Trophoblast cell (in vitro differentiated cells and primary cell): ENCODE measurements at regions not wholly inside any gene's neighbourhood (a gene's known extent, or its start where the extent isn't known, plus 50 kb on each side); places are given as distances from the start of the nearest gene placed in this dataset.

ENCODE experiments used
- DNase-seq, 2 donors: peaks; one replicate each; pipeline ENCODE4 v3.0.0-alpha.2; 2016
- H2AFZ ChIP-seq: 2 replicates; pipeline ENCODE4 v1.6.1; 2013; ENCODE audit warnings: low read length, moderate library complexity, mild to moderate bottlenecking; ENCODE audit not compliant: insufficient read depth, poor library complexity
- H2AK5ac ChIP-seq: 2 replicates; pipeline ENCODE4 v1.6.1; 2013; ENCODE audit warnings: mild to moderate bottlenecking, low read length
- H2BK120ac ChIP-seq: 2 replicates; pipeline ENCODE4 v1.6.1; 2013; ENCODE audit warnings: low read length, mild to moderate bottlenecking, moderate library complexity; ENCODE audit not compliant: insufficient read depth, poor library complexity
- H2BK12ac ChIP-seq: 2 replicates; pipeline ENCODE4 v1.6.1; 2013; ENCODE audit warnings: mild to moderate bottlenecking, low read length, moderate library complexity
- H2BK5ac ChIP-seq: 2 replicates; pipeline ENCODE4 v1.6.1; 2013; ENCODE audit warnings: low read length, low read depth, moderate library complexity, mild to moderate bottlenecking; ENCODE audit not compliant: poor library complexity
- H3K14ac ChIP-seq: 2 replicates; pipeline ENCODE4 v1.6.1; 2013; ENCODE audit warnings: mild to moderate bottlenecking, low read length
- H3K18ac ChIP-seq: 2 replicates; pipeline ENCODE4 v1.6.1; 2013; ENCODE audit warnings: mild to moderate bottlenecking, low read length
- H3K23ac ChIP-seq: 2 replicates; pipeline ENCODE4 v1.6.1; 2013; ENCODE audit warnings: low read length
- H3K27ac ChIP-seq: 2 replicates; pipeline ENCODE4 v1.5.1; 2013; ENCODE audit warnings: low read depth, mild to moderate bottlenecking, inconsistent platforms, low read length, moderate library complexity
- H3K27me3 ChIP-seq: 2 replicates; pipeline ENCODE4 v1.6.1; 2013; ENCODE audit warnings: inconsistent platforms, mild to moderate bottlenecking, low read length, moderate library complexity; ENCODE audit not compliant: insufficient read depth
- H3K36me3 ChIP-seq, 2 experiments: 1 replicate in 1 of 2; 2 replicates in 1 of 2; pipeline ENCODE4 v1.6.1; 2013; ENCODE audit warnings: low read length in 2 of 2, mild to moderate bottlenecking in 2 of 2, moderate library complexity in 1 of 2; ENCODE audit not compliant: insufficient read depth in 2 of 2, control insufficient read depth in 1 of 2
- H3K4ac ChIP-seq: 2 replicates; pipeline ENCODE4 v1.6.1; 2013; ENCODE audit warnings: low read depth, mild to moderate bottlenecking, low read length, moderate library complexity
- H3K4me1 ChIP-seq, 2 experiments: 1 replicate in 1 of 2; 2 replicates in 1 of 2; pipeline ENCODE4 v1.6.1; 2013; ENCODE audit warnings: low read length in 2 of 2, mild to moderate bottlenecking in 2 of 2, moderate library complexity in 1 of 2; ENCODE audit not compliant: insufficient read depth in 2 of 2, control insufficient read depth in 1 of 2
- H3K4me2 ChIP-seq: 2 replicates; pipeline ENCODE4 v1.6.1; 2013; ENCODE audit warnings: inconsistent platforms, mild to moderate bottlenecking, low read length, moderate library complexity
- H3K4me3 ChIP-seq: 2 replicates; pipeline ENCODE4 v1.5.1; 2013; ENCODE audit warnings: mild to moderate bottlenecking, low read depth, low read length, inconsistent platforms
- H3K79me1 ChIP-seq: one replicate; pipeline ENCODE4 v1.6.1; 2013; ENCODE audit warnings: low read length
- H3K79me2 ChIP-seq: 2 replicates; pipeline ENCODE4 v1.6.1; 2013; ENCODE audit warnings: low read length, mild to moderate bottlenecking; ENCODE audit not compliant: control insufficient read depth, insufficient read depth, poor library complexity
- H3K9ac ChIP-seq: 2 replicates; pipeline ENCODE4 v1.6.1; 2013; ENCODE audit warnings: mild to moderate bottlenecking, low read length
- H3K9me3 ChIP-seq: 2 replicates; pipeline ENCODE4 v1.6.1; 2013; ENCODE audit warnings: low read depth, mild to moderate bottlenecking, control low read depth, inconsistent platforms, low read length; ENCODE audit not compliant: insufficient read depth
- H4K12ac ChIP-seq: 2 replicates; pipeline ENCODE4 v1.6.1; 2013; ENCODE audit warnings: low read depth, mild to moderate bottlenecking, low read length, moderate library complexity
- H4K8ac ChIP-seq: 2 replicates; pipeline ENCODE4 v1.6.1; 2013; ENCODE audit warnings: low read depth, mild to moderate bottlenecking, low read length, moderate library complexity
- H4K91ac ChIP-seq: one replicate; pipeline ENCODE4 v1.6.1; 2013; ENCODE audit warnings: low read depth, mild to moderate bottlenecking, low read length, moderate library complexity
- WGBS: extraction: QIAGEN DNeasy Blood & Tissue Kit; methylation state at CpG from one replicate; pipeline ENCODE4 v1.1.7; 2013; ENCODE audit warnings: missing lambda C conversion rate; ENCODE audit not compliant: insufficient read length, insufficient coverage; ENCODE audit errors: extremely low coverage; 5-methylcytosine and 5-hydroxymethylcytosine counted together

DNA sequence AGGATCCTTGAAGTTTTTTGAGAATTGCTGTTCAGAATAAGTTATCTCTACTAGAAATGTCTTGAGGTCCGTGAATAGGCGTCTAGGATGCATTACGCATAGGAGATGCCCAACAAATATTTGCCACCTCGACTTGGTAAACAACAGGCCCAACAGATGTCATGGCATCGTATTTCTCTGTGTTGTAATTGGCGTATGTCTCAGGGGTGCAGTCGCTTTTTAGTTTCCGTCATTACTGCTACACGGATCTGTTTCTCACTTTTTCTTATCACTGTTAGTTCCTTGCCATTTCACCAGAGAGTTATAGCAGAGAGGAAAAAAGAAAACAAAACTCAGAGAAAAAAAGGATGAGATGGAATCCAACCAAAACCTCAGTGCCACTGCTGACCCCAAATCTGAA is 73.0 kb upstream of the SFMBT2 start:
- Histone ChIP-seq H3K4ac (no peak overlapping the region), H2AK5ac (no peak overlapping the region), H2BK12ac (no peak overlapping the region), H2BK5ac (no peak overlapping the region), H2BK120ac (no peak overlapping the region), H3K36me3 (no peaks in the 10 kb centered on the region), H3K79me1 (no peaks in the 10 kb centered on the region), H3K4me3 (no peak overlapping the region), H3K23ac (no peak overlapping the region), H2AFZ (no peak overlapping the region), H3K4me2 (no peak overlapping the region), H3K9me3 (no peaks in the 10 kb centered on the region), H3K9ac (no peak overlapping the region), H3K27ac (no peak overlapping the region), H3K79me2 (no peaks in the 10 kb centered on the region), H4K91ac (no peak overlapping the region), H3K27me3 (no peaks in the 10 kb centered on the region), H4K12ac (no peak overlapping the region), H4K8ac (no peak overlapping the region), H3K18ac (no peak overlapping the region), H3K4me1 (no peaks in the 10 kb centered on the region), H3K14ac (no peak overlapping the region)
- DNase-seq: no peak
- WGBS: no CpG with 5 or more reads among the region's 9 CpGs

DNA sequence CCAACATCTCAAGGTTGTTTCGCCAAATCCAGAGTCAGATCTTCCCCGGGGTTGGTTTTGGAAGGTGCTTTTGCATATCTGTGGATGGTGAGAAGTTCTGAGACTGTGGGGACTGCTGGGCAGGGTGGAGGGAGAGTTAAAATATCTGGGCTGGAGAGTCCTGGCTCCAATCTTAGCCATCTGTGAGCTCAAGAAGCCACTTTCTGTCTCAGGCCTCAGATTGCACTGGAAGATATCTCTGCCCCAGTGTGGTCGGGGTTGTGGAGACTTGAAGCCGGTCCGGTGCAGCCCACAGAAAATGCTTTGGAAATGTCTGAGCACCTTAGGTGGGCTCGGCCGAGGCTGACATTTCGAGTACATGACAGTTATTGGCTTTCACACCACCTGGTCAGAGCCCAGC is 72.2 kb upstream of the SFMBT2 start:
- Histone ChIP-seq H3K4ac (no peak overlapping the region), H3K36me3 (no peaks in the 10 kb centered on the region), H2BK5ac (no peak overlapping the region), H3K4me1 (no peaks in the 10 kb centered on the region), H3K79me1 (no peaks in the 10 kb centered on the region), H3K27ac (no peak overlapping the region), H2BK12ac (no peak overlapping the region), H3K79me2 (no peaks in the 10 kb centered on the region), H3K4me3 (no peak overlapping the region), H2BK120ac (no peak overlapping the region), H4K91ac (no peak overlapping the region), H3K27me3 (no peaks in the 10 kb centered on the region), H2AFZ (no peak overlapping the region), H3K4me2 (no peak overlapping the region), H4K12ac (no peak overlapping the region), H2AK5ac (no peak overlapping the region), H3K18ac (no peak overlapping the region), H3K14ac (no peak overlapping the region), H3K9ac (no peak overlapping the region), H3K9me3 (no peaks in the 10 kb centered on the region), H3K23ac (no peak overlapping the region), H4K8ac (no peak overlapping the region)
- WGBS: no CpG with 5 or more reads among the region's 8 CpGs
- no peak for DNase-seq

GRCh38 chr10:7481368-7481765 is 70.5 kb upstream of the SFMBT2 start:
- Histone ChIP-seq H3K79me2 (no peaks in the 10 kb centered on the region), H3K79me1 (no peaks in the 10 kb centered on the region), H2BK120ac (no peak overlapping the region), H3K9me3 (no peaks in the 10 kb centered on the region), H3K36me3 (no peaks in the 10 kb centered on the region), H3K4me3 (no peak overlapping the region), H3K9ac (no peak overlapping the region), H3K27me3 (no peaks in the 10 kb centered on the region), H3K27ac (no peak overlapping the region), H2BK12ac (no peak overlapping the region), H3K14ac (no peak overlapping the region), H3K18ac (no peak overlapping the region), H3K4me1 (no peaks in the 10 kb centered on the region), H3K23ac (no peak overlapping the region), H4K91ac (no peak overlapping the region), H2BK5ac (no peak overlapping the region), H3K4me2 (no peak overlapping the region), H4K12ac (no peak overlapping the region), H2AK5ac (no peak overlapping the region), H4K8ac (no peak overlapping the region), H3K4ac (no peak overlapping the region), H2AFZ (no peak overlapping the region)
- no CpG with 5 or more reads among the region's 5 CpGs for WGBS
- DNase-seq: peak in 1 of 2 donors; percentile 55

DNA sequence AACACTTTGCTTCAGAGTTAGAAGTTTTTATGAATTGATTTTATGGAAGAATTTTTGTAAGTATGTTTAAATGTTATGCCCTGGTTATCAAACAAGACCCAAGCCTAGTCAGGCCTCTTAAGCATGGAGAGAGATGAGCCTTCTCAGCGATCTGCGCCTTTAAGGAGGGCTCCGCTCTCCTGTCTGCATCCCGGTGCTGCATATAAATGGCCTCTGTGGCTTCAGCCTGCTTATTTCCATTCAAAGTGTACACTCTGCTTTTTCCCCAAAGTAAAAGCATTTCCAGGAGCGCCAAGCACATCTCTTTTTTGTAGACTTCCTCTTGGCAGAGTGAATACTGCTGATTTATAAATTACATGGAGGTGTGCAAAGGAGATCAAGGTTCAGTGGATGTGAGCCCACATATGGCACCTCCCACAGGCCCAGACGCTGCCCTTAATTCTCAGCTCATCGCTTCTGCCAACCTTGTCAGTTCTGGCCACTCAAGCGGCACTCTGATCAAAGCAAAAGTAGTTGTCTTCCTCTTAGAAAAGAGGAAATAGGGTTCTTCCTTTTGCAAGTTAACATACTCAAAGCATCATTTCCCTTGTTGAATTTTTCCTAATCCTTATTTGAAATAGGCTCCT is 70.0 kb upstream of the SFMBT2 start:
- Histone ChIP-seq H2AFZ (no peak overlapping the region), H3K4me2 (no peak overlapping the region), H3K36me3 (no peaks in the 10 kb centered on the region), H2AK5ac (no peak overlapping the region), H3K79me2 (no peaks in the 10 kb centered on the region), H3K4me3 (no peak overlapping the region), H4K8ac (no peak overlapping the region), H4K12ac (no peak overlapping the region), H3K14ac (no peak overlapping the region), H3K4me1 (no peaks in the 10 kb centered on the region), H3K9me3 (no peaks in the 10 kb centered on the region), H2BK5ac (no peak overlapping the region), H3K27me3 (no peaks in the 10 kb centered on the region), H3K18ac (no peak overlapping the region), H2BK12ac (no peak overlapping the region), H4K91ac (no peak overlapping the region), H3K79me1 (no peaks in the 10 kb centered on the region), H3K23ac (no peak overlapping the region), H3K9ac (no peak overlapping the region), H3K27ac (no peak overlapping the region), H3K4ac (no peak overlapping the region), H2BK120ac (no peak overlapping the region)
- DNase-seq: no peak
- no CpG with 5 or more reads among the region's 8 CpGs for WGBS
